H1 (cell line): ENCODE measurements at regions not wholly inside any gene's neighbourhood (a gene's known extent, or its start where the extent isn't known, plus 50 kb on each side); places are given as distances from the start of the nearest gene placed in this dataset.

ENCODE experiments used
- CTCF ChIA-PET: fragments of 300-600 bp; sonication (Branson Sonifier 250); formaldehyde crosslinking; loops from one replicate; lab custom pipeline; 2021; ENCODE audit not compliant: partially characterized antibody; lab: Charles Lee
- POLR2A ChIA-PET: fragments of 300-600 bp; sonication (Branson Sonifier 250); formaldehyde crosslinking; loops from one replicate; lab custom pipeline; 2021; ENCODE audit warnings: inconsistent platforms; ENCODE audit not compliant: partially characterized antibody; lab: Charles Lee
- DNase-seq, 2 experiments: peaks; one replicate each; pipeline versions ENCODE4 v3.0.0 to v3.0.0-alpha.2; 2010 to 2022; ENCODE audit warnings: low spot score in 2 of 2, low read depth in 1 of 2, mixed read lengths in 1 of 2
- FAIRE-seq: peaks from 2 replicates; lab custom pipeline; 2011; peaks lifted over from hg19 to GRCh38; lab: Jason Lieb, UNC
- H2AFZ ChIP-seq: 2 replicates; pipeline ENCODE4 v1.8.1; 2012; ENCODE audit warnings: low read length, inconsistent platforms
- H2AK5ac ChIP-seq: 2 replicates; pipeline ENCODE4 v1.6.1; 2013; ENCODE audit warnings: low read depth, low read length
- H2BK120ac ChIP-seq: replicated peaks from 2 replicates; pipeline ENCODE3; 2013; ENCODE audit warnings: low read depth, low read length, inconsistent platforms
- H2BK12ac ChIP-seq: 2 replicates; pipeline ENCODE4 v1.6.1; 2013; ENCODE audit warnings: low read depth, low read length
- H2BK15ac ChIP-seq: 2 replicates; pipeline ENCODE4 v1.6.1; 2013; ENCODE audit warnings: low read length
- H2BK20ac ChIP-seq: 2 replicates; pipeline ENCODE4 v1.6.1; 2013; ENCODE audit warnings: low read length
- H2BK5ac ChIP-seq: 2 replicates; pipeline ENCODE4 v1.6.1; 2013; ENCODE audit warnings: low read depth, low read length
- H3K14ac ChIP-seq: 2 replicates; pipeline ENCODE4 v1.6.1; 2013; ENCODE audit warnings: inconsistent platforms; ENCODE audit not compliant: insufficient read length
- H3K18ac ChIP-seq: 2 replicates; pipeline ENCODE4 v1.6.1; 2013; ENCODE audit warnings: low read length; ENCODE audit errors: extremely low read depth
- H3K23ac ChIP-seq: 2 replicates; pipeline ENCODE4 v1.6.1; 2013; ENCODE audit warnings: inconsistent platforms; ENCODE audit not compliant: insufficient read length
- H3K23me2 ChIP-seq: 2 replicates; pipeline ENCODE4 v1.6.1; 2013; ENCODE audit warnings: low read depth, low read length
- H3K27ac ChIP-seq: 2 replicates; pipeline ENCODE4 v1.6.1; 2011; ENCODE audit warnings: low read depth, low read length, inconsistent platforms
- H3K27me3 ChIP-seq, 4 experiments: replicated peaks in 1 of 4; 1 replicate in 1 of 4; 2 replicates in 3 of 4; pipeline versions ENCODE4 v1.6.1 to v1.8.1; 2011 to 2013; ENCODE audit warnings: low read length in 3 of 4, mild to moderate bottlenecking in 3 of 4, inconsistent platforms in 2 of 4, mixed read lengths in 2 of 4, moderate library complexity in 1 of 4; ENCODE audit not compliant: control insufficient read depth in 3 of 4, insufficient read depth in 3 of 4; ENCODE audit errors: extremely low read depth in 1 of 4
- H3K36me3 ChIP-seq, 4 experiments: 2 replicates each; pipeline versions ENCODE4 v1.6.1 to v1.8.1; 2011 to 2013; ENCODE audit warnings: mild to moderate bottlenecking in 4 of 4, low read length in 3 of 4, moderate library complexity in 2 of 4, control low read depth in 1 of 4, inconsistent platforms in 1 of 4; ENCODE audit not compliant: insufficient read depth in 4 of 4, control insufficient read depth in 2 of 4
- H3K4ac ChIP-seq: replicated peaks from 2 replicates; pipeline ENCODE3; 2013; ENCODE audit warnings: low read length, low read depth, mixed read lengths, inconsistent platforms; ENCODE audit not compliant: insufficient read length
- H3K4me1 ChIP-seq, 4 experiments: replicated peaks in 1 of 4; 1 replicate in 1 of 4; 2 replicates in 3 of 4; pipeline versions ENCODE4 v1.6.1 to v1.8.1; 2011 to 2013; ENCODE audit warnings: low read length in 3 of 4, inconsistent platforms in 2 of 4, mixed read lengths in 1 of 4; ENCODE audit not compliant: insufficient read depth in 4 of 4, control insufficient read depth in 3 of 4
- H3K4me2 ChIP-seq, 2 experiments: 2 replicates each; pipeline versions ENCODE4 v1.6.1 to v1.8.1; 2011 to 2013; ENCODE audit warnings: low read depth in 2 of 2, low read length in 2 of 2, control low read depth in 1 of 2, inconsistent platforms in 1 of 2, mild to moderate bottlenecking in 1 of 2; ENCODE audit not compliant: insufficient read depth in 1 of 2
- H3K4me3 ChIP-seq, 4 experiments: fragments of 200-600, 300-600 bp in 1 of 4; sonication (generic), shearing (Covaris generic), sonication (Bioruptor Twin) in 1 of 4; 2 replicates each; pipeline versions ENCODE4 v1.5.1 to v1.8.1; 2011 to 2016; ENCODE audit warnings: low read length in 4 of 4, low read depth in 3 of 4, control low read depth in 2 of 4, inconsistent platforms in 2 of 4, mild to moderate bottlenecking in 2 of 4, mixed read lengths in 1 of 4, moderate library complexity in 1 of 4; ENCODE audit not compliant: insufficient read depth in 2 of 4; ENCODE audit errors: extremely low read depth in 1 of 4
- H3K56ac ChIP-seq: replicated peaks from 2 replicates; pipeline ENCODE3; 2013; ENCODE audit warnings: low read depth, mild to moderate bottlenecking, mixed read lengths, low read length, inconsistent platforms; ENCODE audit not compliant: insufficient read length
- H3K79me1 ChIP-seq: 2 replicates; pipeline ENCODE4 v1.6.1; 2013; ENCODE audit warnings: low read depth, low read length, control low read depth
- H3K79me2 ChIP-seq, 2 experiments: 2 replicates each; pipeline versions ENCODE4 v1.6.1 to v1.8.1; 2012 to 2013; ENCODE audit warnings: low read length in 2 of 2, mild to moderate bottlenecking in 2 of 2, inconsistent platforms in 1 of 2; ENCODE audit not compliant: insufficient read depth in 2 of 2, control insufficient read depth in 1 of 2
- H3K9ac ChIP-seq, 4 experiments: replicated peaks in 1 of 4; 1 replicate in 1 of 4; 2 replicates in 3 of 4; pipeline versions ENCODE4 v1.6.1 to v1.8.1; 2011 to 2013; ENCODE audit warnings: low read depth in 3 of 4, low read length in 3 of 4, control low read depth in 2 of 4, mild to moderate bottlenecking in 2 of 4, moderate library complexity in 2 of 4, inconsistent platforms in 1 of 4; ENCODE audit errors: extremely low read depth in 1 of 4
- H3K9me3 ChIP-seq, 2 experiments: 2 replicates each; pipeline versions ENCODE4 v1.6.1 to v1.8.1; 2012 to 2013; ENCODE audit warnings: mild to moderate bottlenecking in 2 of 2, moderate library complexity in 2 of 2, control low read depth in 1 of 2, inconsistent platforms in 1 of 2, low read depth in 1 of 2, low read length in 1 of 2, mixed read lengths in 1 of 2; ENCODE audit not compliant: insufficient read depth in 2 of 2
- H4K20me1 ChIP-seq, 2 experiments: replicated peaks in 1 of 2; 2 replicates each; pipeline versions ENCODE3 to v1.8.1; 2011 to 2013; ENCODE audit warnings: inconsistent platforms in 2 of 2, low read length in 2 of 2, mild to moderate bottlenecking in 1 of 2; ENCODE audit not compliant: insufficient read depth in 2 of 2, control insufficient read depth in 1 of 2
- H4K5ac ChIP-seq: 2 replicates; pipeline ENCODE4 v1.6.1; 2013; ENCODE audit warnings: low read length, low read depth, mixed read lengths, inconsistent platforms; ENCODE audit not compliant: insufficient read length
- H4K8ac ChIP-seq: 2 replicates; pipeline ENCODE4 v1.8.0; 2013; ENCODE audit warnings: mild to moderate bottlenecking, moderate library complexity, low read length, inconsistent platforms; ENCODE audit not compliant: insufficient read depth; ENCODE audit errors: extremely low read depth
- H4K91ac ChIP-seq: replicated peaks from 2 replicates; pipeline ENCODE3; 2013; ENCODE audit warnings: low read length, mixed read lengths, inconsistent platforms; ENCODE audit not compliant: insufficient read length
- TAF1 ChIP-seq: IDR thresholded peaks from 2 replicates; pipeline ENCODE4 v1.6.1; 2011; ENCODE audit warnings: mild to moderate bottlenecking, low read depth, low read length
- TCF12 ChIP-seq: IDR thresholded peaks from 2 replicates; pipeline ENCODE4 v1.6.1; 2011; ENCODE audit warnings: low read depth, mild to moderate bottlenecking, low read length
- WGBS, 2 experiments: shearing (Covaris generic) in 1 of 2; methylation state at CpG; one replicate each; pipeline versions ENCODE4 v1.1.6 to v1.1.7; 2013 to 2015; ENCODE audit warnings: low lambda C conversion rate in 2 of 2, mixed read lengths in 2 of 2, inconsistent platforms in 1 of 2, low coverage in 1 of 2, missing lambda C conversion rate in 1 of 2; ENCODE audit not compliant: insufficient replicate concordance in 2 of 2, insufficient coverage in 1 of 2, insufficient read length in 1 of 2; ENCODE audit errors: extremely low coverage in 1 of 2, missing lambda C conversion rate in 1 of 2; 5-methylcytosine and 5-hydroxymethylcytosine counted together

- Histone ChIP-seq H4K91ac (no peak overlapping the region), H2BK120ac (no peak overlapping the region), H3K4me1 (no peaks in the 10 kb centered on the region), H3K79me2 (no peaks in the 10 kb centered on the region), H3K18ac (no peak overlapping the region), H3K27ac (no peak overlapping the region), H3K23me2 (no peaks in the 10 kb centered on the region), H3K56ac (no peak overlapping the region), H2AFZ (no peak overlapping the region), H3K36me3 (no peaks in the 10 kb centered on the region), H3K9ac (no peak overlapping the region), H3K14ac (no peak overlapping the region), H3K4me2 (no peak overlapping the region), H2BK12ac (no peak overlapping the region), H3K23ac (no peak overlapping the region), H4K8ac (no peak overlapping the region), H3K4ac (no peak overlapping the region), H3K27me3 (no peaks in the 10 kb centered on the region), H3K79me1 (no peaks in the 10 kb centered on the region), H3K9me3 (no peaks in the 10 kb centered on the region), H2BK15ac (no peak overlapping the region), H2BK5ac (no peak overlapping the region; the same call in 1 of the 2 replicates), H4K20me1 (no peaks in the 10 kb centered on the region), H3K4me3 (no peak overlapping the region), H2BK20ac (no peak overlapping the region), H2AK5ac (no peak overlapping the region)
- ChIA-PET CTCF (interaction anchor here (3.5 kb wide), 1 partner anchor 19 kb away, joined by 15 read pairs; no protein-coding TSS in a partner anchor), POLR2A (no interaction called here)
- FAIRE-seq (no peak), DNase-seq (no peak)
- TF ChIP-seq TAF1 (no peak), TCF12 (no peak)
- TF ChIP-seq, all 59 proteins: peak for 0
- no peak overlapping the region for H4K5ac ChIP-seq
- WGBS, 2 experiments: 90% methylated on average over 8 of the region's 8 CpGs; no CpG with 5 or more reads in 1 of the 2 experiments
These were observed 50.4 kb downstream of the RIN2 start for GRCh38 chr20:19808498-19808897.
